ENCODE measurements at regions not wholly inside any gene's neighbourhood (a gene's known extent, or its start where the extent isn't known, plus 50 kb on each side); places are given as distances from the start of the nearest gene placed in this dataset.

- TF ChIP-seq POLR2AphosphoS5 (IDR thresholded peaks at IDR 0.05) = no peak
- TF ChIP-seq, protein P1, sequence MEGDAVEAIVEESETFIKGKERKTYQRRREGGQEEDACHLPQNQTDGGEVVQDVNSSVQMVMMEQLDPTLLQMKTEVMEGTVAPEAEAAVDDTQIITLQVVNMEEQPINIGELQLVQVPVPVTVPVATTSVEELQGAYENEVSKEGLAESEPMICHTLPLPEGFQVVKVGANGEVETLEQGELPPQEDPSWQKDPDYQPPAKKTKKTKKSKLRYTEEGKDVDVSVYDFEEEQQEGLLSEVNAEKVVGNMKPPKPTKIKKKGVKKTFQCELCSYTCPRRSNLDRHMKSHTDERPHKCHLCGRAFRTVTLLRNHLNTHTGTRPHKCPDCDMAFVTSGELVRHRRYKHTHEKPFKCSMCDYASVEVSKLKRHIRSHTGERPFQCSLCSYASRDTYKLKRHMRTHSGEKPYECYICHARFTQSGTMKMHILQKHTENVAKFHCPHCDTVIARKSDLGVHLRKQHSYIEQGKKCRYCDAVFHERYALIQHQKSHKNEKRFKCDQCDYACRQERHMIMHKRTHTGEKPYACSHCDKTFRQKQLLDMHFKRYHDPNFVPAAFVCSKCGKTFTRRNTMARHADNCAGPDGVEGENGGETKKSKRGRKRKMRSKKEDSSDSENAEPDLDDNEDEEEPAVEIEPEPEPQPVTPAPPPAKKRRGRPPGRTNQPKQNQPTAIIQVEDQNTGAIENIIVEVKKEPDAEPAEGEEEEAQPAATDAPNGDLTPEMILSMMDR (IDR thresholded peaks at IDR 0.05) = no peak
- TF ChIP-seq POLR2A (IDR thresholded peaks at IDR 0.05) = no peak
- no peak for TF ChIP-seq EP300 (IDR thresholded peaks at IDR 0.05)
These were observed 208.6 kb upstream of the DEPDC1 start for GRCh38 chr1:68705466-68705865.

All from sigmoid colon (tissue), 4 donors.